Small intestine (tissue), 7 donors: ENCODE measurements at regions not wholly inside any gene's neighbourhood (a gene's known extent, or its start where the extent isn't known, plus 50 kb on each side); places are given as distances from the start of the nearest gene placed in this dataset.

Source experiments
- DNase-seq, 2 donors: peaks; one replicate each; pipeline versions ENCODE4 v3.0.0 to v3.0.0-alpha.2; 2013
- FAIRE-seq: peaks from 2 replicates; lab custom pipeline; 2012; peaks lifted over from hg19 to GRCh38; lab: Jason Lieb, UNC
- H3K27ac ChIP-seq, 3 donors: one replicate each; pipeline ENCODE4 v1.5.1; 2013; ENCODE audit warnings: low read length in 2 of 3, mild to moderate bottlenecking in 2 of 3, control low read depth in 1 of 3, inconsistent platforms in 1 of 3, low read depth in 1 of 3, moderate library complexity in 1 of 3
- H3K27me3 ChIP-seq, 3 donors: one replicate each; pipeline ENCODE4 v1.6.1; 2013; ENCODE audit warnings: low read length in 3 of 3, inconsistent platforms in 1 of 3; ENCODE audit not compliant: control insufficient read depth in 3 of 3, insufficient read depth in 3 of 3
- H3K36me3 ChIP-seq, 3 donors: one replicate each; pipeline ENCODE4 v1.6.1; 2013; ENCODE audit warnings: low read length in 3 of 3, inconsistent platforms in 1 of 3, low read depth in 1 of 3, mild to moderate bottlenecking in 1 of 3, moderate library complexity in 1 of 3; ENCODE audit not compliant: control insufficient read depth in 3 of 3, insufficient read depth in 2 of 3
- H3K4me1 ChIP-seq, 3 donors: one replicate each; pipeline ENCODE4 v1.6.1; 2013; ENCODE audit warnings: low read length in 2 of 3, inconsistent platforms in 1 of 3, low read depth in 1 of 3, mild to moderate bottlenecking in 1 of 3, moderate library complexity in 1 of 3; ENCODE audit not compliant: control insufficient read depth in 3 of 3, insufficient read depth in 2 of 3
- H3K4me3 ChIP-seq, 3 donors: one replicate each; pipeline ENCODE4 v1.5.1; 2013; ENCODE audit warnings: low read length in 3 of 3, control low read depth in 1 of 3, inconsistent platforms in 1 of 3, low read depth in 1 of 3, mild to moderate bottlenecking in 1 of 3, moderate library complexity in 1 of 3
- H3K9me3 ChIP-seq, 2 donors: one replicate each; pipeline ENCODE4 v1.6.1; 2013; ENCODE audit warnings: low read depth in 1 of 2, low read length in 1 of 2; ENCODE audit not compliant: control insufficient read depth in 2 of 2, insufficient read depth in 1 of 2
- WGBS, 3 donors: extraction: QIAGEN DNeasy Blood & Tissue Kit; methylation state at CpG; one replicate each; pipeline ENCODE4 v1.1.7; 2013; 5-methylcytosine and 5-hydroxymethylcytosine counted together
- donor health status: healthy with polysubstance abuse.
- donor health status: control.
- donor health status: control.
- donor health status: Bipolar disorder and iron deficiency.
- donor health status: healthy.

DNA sequence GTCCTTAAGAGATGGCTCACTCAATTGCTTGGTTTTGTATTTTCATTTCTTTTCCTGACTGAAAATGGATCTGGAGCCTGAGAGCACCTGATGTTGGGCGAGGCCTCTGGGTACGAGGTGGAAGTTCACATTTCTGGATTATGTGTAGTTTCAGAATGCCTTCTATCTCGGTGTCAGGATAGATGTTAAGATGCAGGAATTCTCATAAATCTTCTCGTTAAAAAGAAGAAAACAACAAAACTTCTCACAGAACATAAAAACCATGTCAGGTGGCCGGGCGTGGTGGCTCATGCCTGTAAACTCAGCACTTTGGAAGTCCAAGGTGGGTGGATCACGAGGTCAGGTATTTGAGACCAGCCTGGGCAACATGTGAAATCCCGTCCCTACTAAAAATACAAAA is 101.8 kb downstream of the RHOU start:
- Histone ChIP-seq H3K4me1 (peaks cover 3 to 59% (median 5%) of the 10 kb centered on the region in 3 donors), H3K27ac (peak overlapping the region; percentile 87 to 89 (median 88)), H3K27me3 (no peaks in the 10 kb centered on the region), H3K4me3 (peak overlapping the region in 2 of 3 donors; percentile 29 to 58), H3K9me3 (no peaks in the 10 kb centered on the region), H3K36me3 (no peaks in the 10 kb centered on the region)
- FAIRE-seq (no peak), DNase-seq (peak; percentile 59 to 72)
- 31 to 67% (median 49%) methylated on average over 8 of the region's 8 CpGs for WGBS, 3 donors

DNA sequence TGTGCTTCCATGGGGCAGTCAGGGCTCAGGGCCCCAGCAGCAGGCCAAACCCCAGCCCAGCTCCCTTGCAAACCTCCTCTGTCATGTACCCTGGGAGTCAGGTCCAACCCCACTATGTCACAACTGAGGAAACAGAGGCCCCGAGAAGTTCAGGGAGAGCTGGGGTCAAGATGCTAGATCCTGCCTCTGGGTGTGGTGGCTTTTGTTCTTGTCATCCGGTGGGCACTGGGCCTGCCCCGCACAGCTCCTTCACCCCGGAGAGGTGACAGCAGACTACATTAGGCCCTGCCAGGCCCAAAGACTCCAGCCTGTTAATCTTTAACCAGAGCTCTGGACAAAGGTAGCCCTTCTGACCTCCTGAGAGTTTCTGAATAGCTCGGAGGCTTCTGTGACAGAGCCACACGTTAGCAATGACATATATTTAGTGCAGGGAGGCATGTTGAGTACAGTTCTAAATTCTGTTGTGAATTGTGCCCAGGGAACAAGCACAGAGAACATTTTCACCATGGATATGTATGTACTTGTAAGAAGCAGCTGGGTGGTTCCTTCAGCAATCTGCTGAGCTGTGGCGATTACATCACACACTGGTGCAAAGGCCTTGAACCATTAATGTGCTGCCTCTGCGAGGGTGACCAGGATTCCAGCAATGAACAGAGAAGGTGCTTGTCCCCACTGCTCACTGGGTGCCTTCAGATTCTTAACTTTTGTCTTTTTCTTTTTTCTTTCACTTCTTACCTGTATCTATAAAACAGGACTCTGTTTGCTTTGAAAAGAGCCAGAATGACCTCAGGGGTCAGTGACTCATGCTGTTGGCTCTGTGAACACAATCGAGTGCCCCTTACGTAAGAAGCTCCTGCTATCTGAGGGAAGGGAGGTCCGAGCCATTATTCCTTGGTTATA is 102.8 kb downstream of the RHOU start:
- peak overlapping the region; percentile 88 to 95 (median 89) for H3K27ac ChIP-seq
- 12 to 42% (median 26%) methylated on average over 11 of the region's 11 CpGs for WGBS, 3 donors
- FAIRE-seq, result no peak
- H3K4me1 ChIP-seq, result peaks cover 3 to 65% (median 5%) of the 10 kb centered on the region in 3 donors
- peak; percentile 92 to 96 for DNase-seq
- peaks cover 0 to 3% of the 10 kb centered on the region in 2 donors for H3K9me3 ChIP-seq
- H3K36me3 ChIP-seq, result no peaks in the 10 kb centered on the region
- H3K27me3 ChIP-seq, result no peaks in the 10 kb centered on the region
- H3K4me3 ChIP-seq, result peak overlapping the region in 1 of 3 donors; percentile 7

DNA sequence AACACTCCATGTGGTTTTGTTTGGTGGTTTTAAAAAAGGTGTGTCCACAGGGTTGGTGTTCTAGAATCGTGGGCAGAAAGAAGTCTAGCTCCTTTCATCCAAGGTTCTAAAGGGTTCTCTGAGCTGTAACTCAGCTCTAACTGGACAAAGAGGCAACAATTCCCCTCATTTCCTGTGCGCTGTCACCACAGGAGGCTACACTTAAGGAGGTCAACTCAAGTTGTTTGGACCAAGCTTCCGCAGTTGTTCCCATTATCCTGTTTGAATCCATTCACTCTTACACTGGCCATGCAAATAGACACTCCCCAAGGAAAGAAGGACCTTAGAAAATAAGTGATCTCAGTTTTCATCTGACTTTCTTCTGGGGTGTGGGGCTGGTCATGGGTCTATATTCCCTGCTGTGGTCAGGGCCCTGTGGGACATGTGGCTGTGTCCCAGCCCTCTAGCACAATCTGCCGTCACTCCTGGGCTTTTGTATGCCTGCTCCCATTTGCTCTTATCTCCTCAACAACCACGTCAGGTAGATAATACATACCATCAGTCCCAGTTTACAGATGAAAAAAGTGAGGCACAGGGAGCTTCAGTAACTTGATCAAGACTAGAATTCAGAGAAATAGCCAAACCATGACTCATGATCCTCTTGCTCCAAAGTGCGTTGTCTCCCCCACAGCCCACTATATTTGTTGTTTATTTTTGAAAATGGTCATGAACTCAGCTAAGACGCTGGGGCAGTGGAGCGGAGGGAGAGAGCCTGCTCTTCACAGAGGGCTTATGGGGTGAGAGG is 103.6 kb downstream of the RHOU start:
- DNase-seq (no peak), FAIRE-seq (no peak)
- 66 to 73% (median 71%) methylated on average over 8 of the region's 8 CpGs for WGBS, 3 donors
- Histone ChIP-seq H3K36me3 (no peaks in the 10 kb centered on the region), H3K9me3 (peaks cover 0 to 3% of the 10 kb centered on the region in 2 donors), H3K4me1 (peaks cover 3 to 65% (median 5%) of the 10 kb centered on the region in 3 donors), H3K27ac (peak overlapping the region; percentile 81 to 95 (median 88)), H3K4me3 (no peak overlapping the region), H3K27me3 (no peaks in the 10 kb centered on the region)

GRCh38 chr1:228839656-228840055 is 104.4 kb downstream of the RHOU start:
- Histone ChIP-seq H3K4me3 (no peak overlapping the region), H3K4me1 (peaks cover 3 to 59% (median 5%) of the 10 kb centered on the region in 3 donors), H3K9me3 (peaks cover 0 to 3% of the 10 kb centered on the region in 2 donors), H3K27ac (peak overlapping the region in 1 of 3 donors; percentile 88), H3K27me3 (no peaks in the 10 kb centered on the region), H3K36me3 (no peaks in the 10 kb centered on the region)
- DNase-seq, result no peak
- no peak for FAIRE-seq
- WGBS, 3 donors, result 85 to 93% (median 93%) methylated on average over 6 of the region's 6 CpGs

- DNase-seq (no peak), FAIRE-seq (no peak)
- H3K4me1 ChIP-seq, result peaks cover 1 to 39% (median 5%) of the 10 kb centered on the region in 3 donors
- 79 to 85% (median 80%) methylated on average over 4 of the region's 4 CpGs for WGBS, 3 donors
- H3K4me3 ChIP-seq, result no peak overlapping the region
- H3K27me3 ChIP-seq, result no peaks in the 10 kb centered on the region
- no peaks in the 10 kb centered on the region for H3K36me3 ChIP-seq
- H3K9me3 ChIP-seq, result peaks cover 0 to 3% of the 10 kb centered on the region in 2 donors
- H3K27ac ChIP-seq, result peak overlapping the region in 1 of 3 donors; percentile 53
Observed at GRCh38 chr1:228841632-228842031, 106.4 kb downstream of the RHOU start.

- Histone ChIP-seq H3K27ac (peak overlapping the region in 2 of 3 donors; percentile 5 to 53), H3K4me1 (peaks cover 1 to 33% (median 5%) of the 10 kb centered on the region in 3 donors), H3K4me3 (no peak overlapping the region), H3K36me3 (no peaks in the 10 kb centered on the region), H3K27me3 (no peaks in the 10 kb centered on the region), H3K9me3 (peaks cover 0 to 3% of the 10 kb centered on the region in 2 donors)
- FAIRE-seq (no peak), DNase-seq (peak; percentile 76)
- 34 to 56% (median 40%) methylated on average over 6 of the region's 6 CpGs for WGBS, 3 donors
Observed at GRCh38 chr1:228842094-228842775, 107.0 kb downstream of the RHOU start.

DNA sequence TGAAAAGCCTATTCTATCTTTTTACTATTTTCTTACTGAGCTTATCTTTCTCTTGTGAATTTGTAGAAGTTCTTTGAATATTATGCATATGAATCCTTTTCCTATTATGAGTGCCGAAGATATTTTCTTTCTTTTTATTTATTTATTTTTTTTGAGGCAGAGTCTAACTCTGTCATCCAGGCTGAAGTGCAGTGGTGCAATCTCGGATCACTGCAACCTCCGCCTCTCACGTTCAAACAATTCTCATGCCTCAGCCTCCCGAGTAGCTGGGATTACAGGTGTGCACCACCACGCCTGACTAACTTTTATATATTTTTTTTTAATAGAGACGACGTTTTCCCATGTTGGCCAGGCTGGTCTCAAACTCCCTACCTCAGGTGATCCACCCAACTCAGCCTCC is 109.8 kb downstream of the RHOU start:
- Histone ChIP-seq H3K9me3 (peaks cover 0 to 3% of the 10 kb centered on the region in 2 donors), H3K27me3 (no peaks in the 10 kb centered on the region), H3K36me3 (no peaks in the 10 kb centered on the region), H3K4me3 (no peak overlapping the region), H3K4me1 (peaks cover 2 to 34% (median 6%) of the 10 kb centered on the region in 3 donors), H3K27ac (no peak overlapping the region)
- DNase-seq (no peak), FAIRE-seq (no peak)
- 95 to 97% (median 96%) methylated on average over 8 of the region's 8 CpGs for WGBS, 3 donors

DNA sequence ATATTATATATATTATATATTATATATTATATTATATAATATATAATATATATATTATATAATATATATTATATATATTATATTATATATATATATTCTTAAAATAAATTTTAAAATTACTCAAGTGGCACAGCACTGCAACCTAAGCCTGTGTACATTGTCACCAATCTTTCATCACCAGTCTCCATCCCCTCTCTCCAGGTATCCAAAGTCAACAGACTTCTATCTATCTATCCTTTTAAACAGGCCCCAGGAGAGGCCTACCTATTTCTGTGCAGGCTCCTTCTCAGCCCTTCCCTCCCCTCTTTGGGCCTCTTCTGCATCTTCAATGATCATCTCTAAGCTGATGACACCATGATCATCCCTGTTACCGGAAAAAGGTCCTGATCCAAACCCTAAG is 111.7 kb downstream of the RHOU start:
- peaks cover 10 to 50% (median 10%) of the 10 kb centered on the region in 3 donors for H3K4me1 ChIP-seq
- H3K27me3 ChIP-seq, result no peaks in the 10 kb centered on the region
- no peak overlapping the region for H3K4me3 ChIP-seq
- peak overlapping the region in 1 of 3 donors; percentile 41 for H3K27ac ChIP-seq
- DNase-seq, result no peak
- WGBS, 3 donors, result 93 to 97% (median 96%) methylated on average over 1 of the region's 1 CpG
- FAIRE-seq, result no peak
- H3K36me3 ChIP-seq, result no peaks in the 10 kb centered on the region
- H3K9me3 ChIP-seq, result peaks cover 0 to 6% of the 10 kb centered on the region in 2 donors
